ENCODE measurements at regions not wholly inside any gene's neighbourhood (a gene's known extent, or its start where the extent isn't known, plus 50 kb on each side); places are given as distances from the start of the nearest gene placed in this dataset.

- no peak overlapping the region for H3K4me3 ChIP-seq
- no peaks in the 10 kb centered on the region for H3K36me3 ChIP-seq
- DNase-seq (no peak), ATAC-seq (no peak)
- H3K27me3 ChIP-seq (ENCODE audit: low read depth): no peaks in the 10 kb centered on the region
- H3K27ac ChIP-seq: no peak overlapping the region
- no peaks in the 10 kb centered on the region for H3K9me3 ChIP-seq
- no peaks in the 10 kb centered on the region for H3K4me1 ChIP-seq
- TF ChIP-seq CTCF (IDR thresholded peaks at IDR 0.05): no peak
- intact Hi-C loops (cut with DNase I): no loop called here
These were observed 303.3 kb downstream of the GALR1 start for GRCh38 chr18:77552945-77553344.

GRCh38 chr18:77554061-77554460 lies 304.4 kb downstream of the GALR1 start:
- no peak for DNase-seq
- TF ChIP-seq CTCF (IDR thresholded peaks at IDR 0.05): no peak
- no peak for ATAC-seq
- no peaks in the 10 kb centered on the region for H3K4me1 ChIP-seq
- no peaks in the 10 kb centered on the region for H3K27me3 ChIP-seq (ENCODE audit: low read depth)
- H3K4me3 ChIP-seq: no peak overlapping the region
- H3K9me3 ChIP-seq: no peaks in the 10 kb centered on the region
- H3K27ac ChIP-seq: no peak overlapping the region
- intact Hi-C loops (cut with DNase I): no loop called here
- H3K36me3 ChIP-seq: no peaks in the 10 kb centered on the region

GRCh38 chr18:77557046-77557587 lies 307.5 kb downstream of the GALR1 start:
- H3K36me3 ChIP-seq: no peaks in the 10 kb centered on the region
- TF ChIP-seq CTCF (IDR thresholded peaks at IDR 0.05): no peak
- DNase-seq: no peak
- no peaks in the 10 kb centered on the region for H3K4me1 ChIP-seq
- H3K9me3 ChIP-seq: no peaks in the 10 kb centered on the region
- no peak for ATAC-seq
- no peaks in the 10 kb centered on the region for H3K27me3 ChIP-seq (ENCODE audit: low read depth)
- H3K27ac ChIP-seq: no peak overlapping the region
- intact Hi-C loops (cut with DNase I): no loop called here
- no peak overlapping the region for H3K4me3 ChIP-seq

GRCh38 chr18:77559274-77559910 lies 309.7 kb downstream of the GALR1 start:
- no peaks in the 10 kb centered on the region for H3K27me3 ChIP-seq (ENCODE audit: low read depth)
- H3K4me3 ChIP-seq: no peak overlapping the region
- intact Hi-C loops (cut with DNase I): no loop called here
- no peaks in the 10 kb centered on the region for H3K4me1 ChIP-seq
- H3K27ac ChIP-seq: no peak overlapping the region
- no peak for TF ChIP-seq CTCF (IDR thresholded peaks at IDR 0.05)
- DNase-seq (no peak), ATAC-seq (no peak)
- no peaks in the 10 kb centered on the region for H3K9me3 ChIP-seq
- H3K36me3 ChIP-seq: no peaks in the 10 kb centered on the region

- no peaks in the 10 kb centered on the region for H3K9me3 ChIP-seq
- TF ChIP-seq CTCF (IDR thresholded peaks at IDR 0.05): no peak
- no peak overlapping the region for H3K4me3 ChIP-seq
- no peak overlapping the region for H3K27ac ChIP-seq
- H3K27me3 ChIP-seq (ENCODE audit: low read depth): no peaks in the 10 kb centered on the region
- no peaks in the 10 kb centered on the region for H3K4me1 ChIP-seq
- H3K36me3 ChIP-seq: no peaks in the 10 kb centered on the region
- intact Hi-C loops (cut with DNase I): no loop called here
- DNase-seq (no peak), ATAC-seq (no peak)
These were observed 310.8 kb downstream of the GALR1 start for GRCh38 chr18:77560341-77560992.

Data from lower lobe of right lung (tissue), 2 donors.